ENCODE measurements at regions not wholly inside any gene's neighbourhood (a gene's known extent, or its start where the extent isn't known, plus 50 kb on each side); places are given as distances from the start of the nearest gene placed in this dataset.

DNA sequence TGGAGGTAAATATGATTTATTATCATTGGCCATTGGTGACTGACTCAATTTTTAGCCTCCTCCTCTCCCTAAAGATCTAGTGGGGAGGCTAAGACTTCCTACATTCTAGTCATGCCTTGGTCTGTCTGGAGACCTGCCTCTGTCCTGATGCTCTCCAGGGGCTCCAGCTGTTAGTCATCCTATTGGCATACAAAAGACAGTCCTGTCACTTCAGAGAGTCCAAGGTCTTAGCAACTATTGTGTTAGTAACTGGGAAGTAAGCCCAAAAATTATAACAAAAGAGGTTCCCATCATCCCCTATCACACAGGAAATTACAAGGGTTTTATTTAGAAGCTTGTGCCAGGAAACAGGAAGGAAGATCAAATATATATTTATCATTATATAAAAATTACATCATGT lies 400.6 kb upstream of the VSTM2A start:
- TF ChIP-seq, protein P1, sequence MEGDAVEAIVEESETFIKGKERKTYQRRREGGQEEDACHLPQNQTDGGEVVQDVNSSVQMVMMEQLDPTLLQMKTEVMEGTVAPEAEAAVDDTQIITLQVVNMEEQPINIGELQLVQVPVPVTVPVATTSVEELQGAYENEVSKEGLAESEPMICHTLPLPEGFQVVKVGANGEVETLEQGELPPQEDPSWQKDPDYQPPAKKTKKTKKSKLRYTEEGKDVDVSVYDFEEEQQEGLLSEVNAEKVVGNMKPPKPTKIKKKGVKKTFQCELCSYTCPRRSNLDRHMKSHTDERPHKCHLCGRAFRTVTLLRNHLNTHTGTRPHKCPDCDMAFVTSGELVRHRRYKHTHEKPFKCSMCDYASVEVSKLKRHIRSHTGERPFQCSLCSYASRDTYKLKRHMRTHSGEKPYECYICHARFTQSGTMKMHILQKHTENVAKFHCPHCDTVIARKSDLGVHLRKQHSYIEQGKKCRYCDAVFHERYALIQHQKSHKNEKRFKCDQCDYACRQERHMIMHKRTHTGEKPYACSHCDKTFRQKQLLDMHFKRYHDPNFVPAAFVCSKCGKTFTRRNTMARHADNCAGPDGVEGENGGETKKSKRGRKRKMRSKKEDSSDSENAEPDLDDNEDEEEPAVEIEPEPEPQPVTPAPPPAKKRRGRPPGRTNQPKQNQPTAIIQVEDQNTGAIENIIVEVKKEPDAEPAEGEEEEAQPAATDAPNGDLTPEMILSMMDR (IDR thresholded peaks at IDR 0.05; ENCODE audit: low read length): no peak
- TF ChIP-seq EZH2 (optimal IDR thresholded peaks at IDR 0.05; ENCODE audit: low read depth, low read length) (no peak), EZH2phosphoT487 (IDR thresholded peaks at IDR 0.05; ENCODE audit: low read length) (no peak)

Measured in MM.1S (cell line).